GM12878 (cell line): ENCODE measurements at regions not wholly inside any gene's neighbourhood (a gene's known extent, or its start where the extent isn't known, plus 50 kb on each side); places are given as distances from the start of the nearest gene placed in this dataset.

ENCODE experiments used
- ATAC-seq: fragments of 200-7000 bp; cut with Tn5 transposase; 3 replicates; pipeline ENCODE4 v1.9.1; 2020; ENCODE audit warnings: mild to moderate bottlenecking, moderate library complexity
- BruUV-seq: library from RNA; stranded (reverse); fragments of 400-500 nt; replicated peaks from 2 replicates; lab custom pipeline; 2021; lab: Mats Ljungman, UMichigan
- CTCF ChIA-PET: fragments of 300-600 bp; sonication (Branson Sonifier 250); formaldehyde crosslinking; extraction: SDS; loops from one replicate; lab custom pipeline; 2021; ENCODE audit warnings: inconsistent platforms; lab: Yijun Ruan, JAX
- POLR2A ChIA-PET: fragments of 350-600 bp; formaldehyde crosslinking; extraction: SDS; loops from one replicate; lab custom pipeline; 2021; ENCODE audit warnings: inconsistent platforms; lab: Charles Lee
- RAD21 ChIA-PET: fragments of 300-600 bp; sonication (Branson Sonifier 250); formaldehyde crosslinking; loops from one replicate; lab custom pipeline; 2023; ENCODE audit warnings: antibody characterized with exemption; ENCODE audit not compliant: unreplicated experiment; lab: Charles Lee
- SMC1A ChIA-PET: fragments of 300-600 bp; sonication (Branson Sonifier 250); formaldehyde crosslinking; loops from one replicate; lab custom pipeline; 2023; ENCODE audit not compliant: unreplicated experiment, uncharacterized antibody; lab: Charles Lee
- DNase-seq: peaks from one replicate; pipeline ENCODE4 v3.0.0-alpha.2; 2011; ENCODE audit warnings: low read depth, low spot score
- FAIRE-seq: peaks from 3 replicates; lab custom pipeline; 2011; peaks lifted over from hg19 to GRCh38; lab: Jason Lieb, UNC
- H2AFZ ChIP-seq: 2 replicates; pipeline ENCODE4 v1.6.0; 2011; ENCODE audit warnings: low read depth, low read length, control low read depth; ENCODE audit not compliant: control insufficient read depth
- H3K27ac ChIP-seq: 2 replicates; pipeline ENCODE4 v1.5.1; 2011; ENCODE audit warnings: control low read depth; ENCODE audit not compliant: control insufficient read depth, insufficient read depth
- H3K27me3 ChIP-seq, 2 experiments: replicated peaks in 1 of 2; 2 replicates each; pipeline versions ENCODE4 v1.6.0 to v1.6.1; 2011; ENCODE audit warnings: low read length in 1 of 2; ENCODE audit not compliant: control insufficient read depth in 2 of 2, insufficient read depth in 2 of 2
- H3K36me3 ChIP-seq, 2 experiments: 2 replicates each; pipeline ENCODE4 v1.5.1; 2011; ENCODE audit warnings: low read length in 1 of 2; ENCODE audit not compliant: control insufficient read depth in 2 of 2, insufficient read depth in 2 of 2
- H3K4me1 ChIP-seq: 2 replicates; pipeline ENCODE4 v1.6.1; 2011; ENCODE audit warnings: mild to moderate bottlenecking, low read length, moderate library complexity, mixed read lengths; ENCODE audit not compliant: control insufficient read depth, insufficient read depth
- H3K4me2 ChIP-seq: 2 replicates; pipeline ENCODE4 v1.6.0; 2011; ENCODE audit warnings: control low read depth; ENCODE audit not compliant: control insufficient read depth, insufficient read depth
- H3K4me3 ChIP-seq: fragments of 200-600 bp; sonication (generic); 2 replicates; pipeline ENCODE4 v1.5.1; 2016
- H3K79me2 ChIP-seq: 2 replicates; pipeline ENCODE4 v1.6.0; 2011; ENCODE audit warnings: low read length; ENCODE audit not compliant: control insufficient read depth, insufficient read depth
- H3K9ac ChIP-seq: 2 replicates; pipeline ENCODE4 v1.8.0; 2011; ENCODE audit warnings: low read length, control low read depth, mixed read lengths; ENCODE audit not compliant: control insufficient read depth, insufficient read depth
- H3K9me3 ChIP-seq: replicated peaks from 3 replicates; pipeline ENCODE4 v1.5.1; 2011; ENCODE audit warnings: mild to moderate bottlenecking, low read length; ENCODE audit not compliant: control insufficient read depth, insufficient read depth
- H4K20me1 ChIP-seq: 2 replicates; pipeline ENCODE4 v1.6.0; 2011; ENCODE audit not compliant: control insufficient read depth, insufficient read depth
- CHD1 ChIP-seq: IDR thresholded peaks from 2 replicates; pipeline ENCODE4 v1.6.1; 2012; ENCODE audit warnings: low read depth, low read length, improper control_type of control experiment
- HDGF ChIP-seq: fragments of 450-650 bp; IDR thresholded peaks from 2 replicates; pipeline ENCODE4 v1.6.1; 2016; ENCODE audit warnings: antibody characterized with exemption
- JUND ChIP-seq: IDR thresholded peaks from 2 replicates; pipeline ENCODE4 v1.6.1; 2012; ENCODE audit warnings: low read depth, mild to moderate bottlenecking, low read length, improper control_type of control experiment, moderate library complexity
- NBN ChIP-seq: fragments of 450-650 bp; IDR thresholded peaks from 2 replicates; pipeline ENCODE4 v1.6.1; 2016
- RAD51 ChIP-seq: fragments of 450-650 bp; IDR thresholded peaks from 2 replicates; pipeline ENCODE4 v1.6.1; 2016; ENCODE audit warnings: moderate library complexity, mild to moderate bottlenecking, inconsistent platforms
- SPI1 ChIP-seq: IDR thresholded peaks from 2 replicates; pipeline ENCODE4 v1.6.1; 2011; ENCODE audit warnings: low read depth, mild to moderate bottlenecking, low read length, moderate library complexity, borderline replicate concordance; ENCODE audit not compliant: insufficient read depth
- WGBS: methylation state at CpG from one replicate; pipeline ENCODE4 v1.1.6; 2016; ENCODE audit warnings: low lambda C conversion rate; ENCODE audit not compliant: insufficient replicate concordance, insufficient coverage; ENCODE audit errors: missing lambda C conversion rate; 5-methylcytosine and 5-hydroxymethylcytosine counted together
- in situ Hi-C: fragments of 300-500 bp; cut with MboI; formaldehyde crosslinking; loops from 9 replicates; pipeline ENCODE4 v1.14.3; 2018; ENCODE audit warnings: mixed read lengths
- intact Hi-C: fragments of 100-400 bp; cut with micrococcal nuclease; formaldehyde crosslinking; loops from one replicate; pipeline ENCODE4 v1.14.2; 2022; ENCODE audit not compliant: unreplicated experiment
- TF ChIP-seq, protein P1 (sequence below): fragments of 450-650 bp; IDR thresholded peaks from 2 replicates; pipeline ENCODE4 v1.6.1; 2016; ENCODE audit warnings: mild to moderate bottlenecking
- TF ChIP-seq, protein P2 (sequence below): fragments of 450-650 bp; IDR thresholded peaks from 2 replicates; pipeline ENCODE4 v1.6.1; 2017; ENCODE audit warnings: mild to moderate bottlenecking, low read depth, inconsistent platforms; ENCODE audit not compliant: poor library complexity, severe bottlenecking

- TF ChIP-seq, protein P1, sequence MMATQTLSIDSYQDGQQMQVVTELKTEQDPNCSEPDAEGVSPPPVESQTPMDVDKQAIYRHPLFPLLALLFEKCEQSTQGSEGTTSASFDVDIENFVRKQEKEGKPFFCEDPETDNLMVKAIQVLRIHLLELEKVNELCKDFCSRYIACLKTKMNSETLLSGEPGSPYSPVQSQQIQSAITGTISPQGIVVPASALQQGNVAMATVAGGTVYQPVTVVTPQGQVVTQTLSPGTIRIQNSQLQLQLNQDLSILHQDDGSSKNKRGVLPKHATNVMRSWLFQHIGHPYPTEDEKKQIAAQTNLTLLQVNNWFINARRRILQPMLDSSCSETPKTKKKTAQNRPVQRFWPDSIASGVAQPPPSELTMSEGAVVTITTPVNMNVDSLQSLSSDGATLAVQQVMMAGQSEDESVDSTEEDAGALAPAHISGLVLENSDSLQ, result no peak
- TF ChIP-seq JUND, result no peak
- TF ChIP-seq, protein P2, sequence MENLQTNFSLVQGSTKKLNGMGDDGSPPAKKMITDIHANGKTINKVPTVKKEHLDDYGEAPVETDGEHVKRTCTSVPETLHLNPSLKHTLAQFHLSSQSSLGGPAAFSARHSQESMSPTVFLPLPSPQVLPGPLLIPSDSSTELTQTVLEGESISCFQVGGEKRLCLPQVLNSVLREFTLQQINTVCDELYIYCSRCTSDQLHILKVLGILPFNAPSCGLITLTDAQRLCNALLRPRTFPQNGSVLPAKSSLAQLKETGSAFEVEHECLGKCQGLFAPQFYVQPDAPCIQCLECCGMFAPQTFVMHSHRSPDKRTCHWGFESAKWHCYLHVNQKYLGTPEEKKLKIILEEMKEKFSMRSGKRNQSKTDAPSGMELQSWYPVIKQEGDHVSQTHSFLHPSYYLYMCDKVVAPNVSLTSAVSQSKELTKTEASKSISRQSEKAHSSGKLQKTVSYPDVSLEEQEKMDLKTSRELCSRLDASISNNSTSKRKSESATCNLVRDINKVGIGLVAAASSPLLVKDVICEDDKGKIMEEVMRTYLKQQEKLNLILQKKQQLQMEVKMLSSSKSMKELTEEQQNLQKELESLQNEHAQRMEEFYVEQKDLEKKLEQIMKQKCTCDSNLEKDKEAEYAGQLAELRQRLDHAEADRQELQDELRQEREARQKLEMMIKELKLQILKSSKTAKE, result no peak
- no peak for TF ChIP-seq SPI1
- no peak for TF ChIP-seq NBN
- TF ChIP-seq RAD51, result no peak
Measured at GRCh38 chr20:56175884-56176283, 72.6 kb upstream of the MC3R start (continued).

GRCh38 chr20:56178219-56178618 is 70.3 kb upstream of the MC3R start:
- intact Hi-C loops, result no loop called here
- ChIA-PET CTCF (no interaction called here), SMC1A (no interaction called here)
- no TSS peak for BruUV-seq
- in situ Hi-C loops, result no loop called here
- Histone ChIP-seq H3K4me2 (no peak overlapping the region), H3K27ac (no peak overlapping the region), H3K4me1 (no peaks in the 10 kb centered on the region), H2AFZ (no peak overlapping the region), H3K36me3 (no peaks in the 10 kb centered on the region), H4K20me1 (no peaks in the 10 kb centered on the region)
- no peak for DNase-seq
- TF ChIP-seq HDGF (no peak), CHD1 (no peak)
- TF ChIP-seq, all 136 proteins: peak for 0
- H3K27me3 ChIP-seq, result no peaks in the 10 kb centered on the region
- H3K9me3 ChIP-seq, result no peaks in the 10 kb centered on the region
- H3K4me3 ChIP-seq, result no peak overlapping the region
- ChIA-PET RAD21 (no interaction called here), POLR2A (no interaction called here)
- ATAC-seq (no peak), FAIRE-seq (no peak)
- 28% methylated on average over 6 of the region's 6 CpGs for WGBS
- H3K79me2 ChIP-seq, result no peaks in the 10 kb centered on the region
- H3K9ac ChIP-seq, result no peak overlapping the region
